GM19240 (cell line): ENCODE measurements at regions not wholly inside any gene's neighbourhood (a gene's known extent, or its start where the extent isn't known, plus 50 kb on each side); places are given as distances from the start of the nearest gene placed in this dataset.
"Not testable (repeated sequence)": the region's sequence is repeated elsewhere in the genome, so short reads cannot be mapped to it uniquely, and the experiment has no call there.

Source experiments
- DNase-seq: peaks from one replicate; pipeline ENCODE4 v3.0.0; 2011; ENCODE audit warnings: low spot score; ENCODE audit not compliant: insufficient read length

- DNase-seq = no peak
Measured at GRCh38 chr7:35971133-35971891, 170.5 kb downstream of the SEPTIN7 start.

- DNase-seq = peak; percentile 13
Measured at GRCh38 chr7:35975851-35976454, 175.1 kb downstream of the SEPTIN7 start.

- DNase-seq = not testable (repeated sequence)
Measured at GRCh38 chr7:35978816-35979640, 174.0 kb upstream of the EEPD1 start.

- DNase-seq = no peak
Measured at GRCh38 chr7:35982600-35982999, 170.5 kb upstream of the EEPD1 start.

GRCh38 chr7:35983626-35984025 is 169.4 kb upstream of the EEPD1 start:
- DNase-seq = no peak

- DNase-seq = peak; percentile 49
Measured at GRCh38 chr7:35985126-35985754, 167.8 kb upstream of the EEPD1 start.

GRCh38 chr7:35987016-35987415 is 166.0 kb upstream of the EEPD1 start:
- DNase-seq = no peak

GRCh38 chr7:35988105-35988504 is 164.9 kb upstream of the EEPD1 start:
- DNase-seq = no peak

- no peak for DNase-seq
Measured at GRCh38 chr7:35988818-35989217, 164.2 kb upstream of the EEPD1 start.

GRCh38 chr7:35991511-35992232 is 161.4 kb upstream of the EEPD1 start:
- no peak for DNase-seq

- no peak for DNase-seq
Measured at GRCh38 chr7:35992436-35992835, 160.6 kb upstream of the EEPD1 start.

- no peak for DNase-seq
Measured at GRCh38 chr7:35993113-35993512, 159.9 kb upstream of the EEPD1 start.

GRCh38 chr7:35993676-35994606 is 159.1 kb upstream of the EEPD1 start:
- no peak for DNase-seq

- DNase-seq = no peak
Measured at GRCh38 chr7:35995334-35995733, 157.7 kb upstream of the EEPD1 start.

GRCh38 chr7:35998481-35998880 is 154.6 kb upstream of the EEPD1 start:
- DNase-seq = no peak

GRCh38 chr7:36001546-36001945 is 151.5 kb upstream of the EEPD1 start:
- no peak for DNase-seq

- no peak for DNase-seq
Measured at GRCh38 chr7:36002900-36003299, 150.2 kb upstream of the EEPD1 start.

- no peak for DNase-seq
Measured at GRCh38 chr7:36003343-36003742, 149.7 kb upstream of the EEPD1 start.

- DNase-seq = no peak
Measured at GRCh38 chr7:36005293-36005692, 147.8 kb upstream of the EEPD1 start.

- no peak for DNase-seq
Measured at GRCh38 chr7:36005876-36006275, 147.2 kb upstream of the EEPD1 start.
